ENCODE measurements at regions not wholly inside any gene's neighbourhood (a gene's known extent, or its start where the extent isn't known, plus 50 kb on each side); places are given as distances from the start of the nearest gene placed in this dataset.

DNA sequence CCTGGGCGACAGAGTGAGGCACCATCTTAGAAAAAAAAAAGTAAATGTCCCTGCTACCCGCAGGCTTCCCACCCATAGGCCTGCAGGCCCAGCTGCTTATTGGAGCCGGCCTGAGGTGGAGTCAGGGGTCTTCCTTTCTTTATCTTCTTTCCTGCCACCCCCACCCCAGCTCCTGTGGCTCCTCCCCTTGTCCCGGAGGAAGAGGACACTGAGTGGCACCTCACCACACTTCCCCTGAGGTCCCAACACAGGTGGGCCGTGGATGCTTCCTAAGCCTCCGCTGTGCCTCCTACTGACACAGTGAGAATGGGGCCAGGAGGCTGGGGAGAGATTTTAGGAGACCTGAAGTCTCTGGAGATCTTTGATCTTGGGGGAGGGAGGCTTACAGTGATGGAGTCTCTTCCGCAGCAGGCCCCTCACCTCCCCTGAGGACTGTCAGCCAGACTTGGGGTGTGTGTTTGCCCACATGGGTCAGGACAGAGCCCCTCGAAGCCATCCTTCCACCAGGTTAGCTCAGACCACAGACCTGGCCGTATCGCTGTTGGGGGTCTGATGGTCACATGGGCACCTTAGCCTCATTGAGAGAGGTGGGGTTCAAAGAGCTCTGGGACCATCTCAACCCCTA is 135.4 kb upstream of the IER5L start:
- TF ChIP-seq, protein P1, sequence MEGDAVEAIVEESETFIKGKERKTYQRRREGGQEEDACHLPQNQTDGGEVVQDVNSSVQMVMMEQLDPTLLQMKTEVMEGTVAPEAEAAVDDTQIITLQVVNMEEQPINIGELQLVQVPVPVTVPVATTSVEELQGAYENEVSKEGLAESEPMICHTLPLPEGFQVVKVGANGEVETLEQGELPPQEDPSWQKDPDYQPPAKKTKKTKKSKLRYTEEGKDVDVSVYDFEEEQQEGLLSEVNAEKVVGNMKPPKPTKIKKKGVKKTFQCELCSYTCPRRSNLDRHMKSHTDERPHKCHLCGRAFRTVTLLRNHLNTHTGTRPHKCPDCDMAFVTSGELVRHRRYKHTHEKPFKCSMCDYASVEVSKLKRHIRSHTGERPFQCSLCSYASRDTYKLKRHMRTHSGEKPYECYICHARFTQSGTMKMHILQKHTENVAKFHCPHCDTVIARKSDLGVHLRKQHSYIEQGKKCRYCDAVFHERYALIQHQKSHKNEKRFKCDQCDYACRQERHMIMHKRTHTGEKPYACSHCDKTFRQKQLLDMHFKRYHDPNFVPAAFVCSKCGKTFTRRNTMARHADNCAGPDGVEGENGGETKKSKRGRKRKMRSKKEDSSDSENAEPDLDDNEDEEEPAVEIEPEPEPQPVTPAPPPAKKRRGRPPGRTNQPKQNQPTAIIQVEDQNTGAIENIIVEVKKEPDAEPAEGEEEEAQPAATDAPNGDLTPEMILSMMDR (IDR thresholded peaks at IDR 0.05; ENCODE audit: low read depth, low read length): no peak
- no peak for DNase-seq (ENCODE audit: extremely low read depth, low read depth)

DNA sequence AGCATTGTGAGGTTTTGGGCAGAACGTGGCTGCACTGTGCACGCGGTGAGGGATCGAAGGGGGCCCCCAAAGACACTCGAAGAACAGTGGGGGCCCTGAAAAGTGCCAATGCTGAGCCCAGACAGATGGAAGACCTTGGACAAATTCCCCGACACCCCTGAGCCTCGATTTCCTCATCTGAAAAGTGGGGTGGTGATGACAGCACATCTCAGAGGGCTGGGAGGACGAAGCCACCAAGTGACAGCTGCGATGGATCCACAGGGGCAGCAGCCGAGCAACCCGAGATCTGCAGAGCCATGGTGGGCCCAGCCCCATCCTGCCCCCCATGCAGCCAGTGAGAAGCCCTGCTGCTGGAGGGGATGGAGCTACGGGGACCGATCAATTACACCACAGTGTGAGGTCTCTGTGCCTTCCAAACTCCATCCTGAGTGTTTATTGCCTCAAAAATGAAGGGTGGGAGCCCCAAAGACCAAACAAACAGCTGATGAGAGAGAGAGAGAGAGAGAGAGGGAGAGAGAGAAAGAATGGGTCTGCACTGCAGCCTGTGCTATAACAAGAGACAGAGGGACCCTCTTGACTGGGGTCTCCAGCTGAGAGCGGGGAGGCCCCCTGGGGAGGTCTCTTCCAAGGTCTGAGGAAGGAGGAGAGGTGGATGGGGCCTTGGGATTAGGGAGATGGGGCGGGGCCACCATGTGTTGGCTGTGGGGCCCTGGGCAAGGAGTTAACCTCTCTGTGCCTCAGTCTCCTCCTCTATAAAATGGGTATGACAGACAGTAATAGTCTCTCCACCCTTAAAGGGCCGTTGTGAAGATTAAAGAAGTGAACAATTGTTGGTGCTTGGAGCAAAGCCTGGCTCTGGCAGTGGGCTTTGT is 134.4 kb upstream of the IER5L start:
- TF ChIP-seq, protein P1 (IDR thresholded peaks at IDR 0.05; ENCODE audit: low read depth, low read length): no peak

DNA sequence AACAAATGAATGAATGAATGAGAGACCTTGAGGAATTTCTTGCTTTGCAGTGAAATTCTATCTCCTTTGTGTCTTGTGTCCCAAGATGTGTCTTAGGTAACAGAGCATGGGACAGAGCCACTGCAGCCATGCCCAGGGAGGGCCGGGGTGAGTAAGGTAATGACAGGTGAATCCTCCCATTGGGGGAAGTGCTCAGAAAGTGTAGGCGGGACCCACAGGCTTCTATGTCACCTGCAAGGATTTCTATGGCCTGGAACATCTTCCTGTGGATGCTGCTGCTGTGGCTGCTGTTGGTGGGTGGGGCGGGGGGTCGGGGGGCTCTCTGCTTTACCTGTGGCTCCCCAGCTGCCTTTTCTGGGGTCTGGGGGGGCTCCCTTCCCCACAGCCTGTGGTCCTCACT is 133.6 kb upstream of the IER5L start:
- no peak for DNase-seq (ENCODE audit: extremely low read depth, low read depth)

More for the DNA sequence above, 134.4 kb upstream of the IER5L start:
- no peak for DNase-seq (ENCODE audit: extremely low read depth, low read depth)

DNA sequence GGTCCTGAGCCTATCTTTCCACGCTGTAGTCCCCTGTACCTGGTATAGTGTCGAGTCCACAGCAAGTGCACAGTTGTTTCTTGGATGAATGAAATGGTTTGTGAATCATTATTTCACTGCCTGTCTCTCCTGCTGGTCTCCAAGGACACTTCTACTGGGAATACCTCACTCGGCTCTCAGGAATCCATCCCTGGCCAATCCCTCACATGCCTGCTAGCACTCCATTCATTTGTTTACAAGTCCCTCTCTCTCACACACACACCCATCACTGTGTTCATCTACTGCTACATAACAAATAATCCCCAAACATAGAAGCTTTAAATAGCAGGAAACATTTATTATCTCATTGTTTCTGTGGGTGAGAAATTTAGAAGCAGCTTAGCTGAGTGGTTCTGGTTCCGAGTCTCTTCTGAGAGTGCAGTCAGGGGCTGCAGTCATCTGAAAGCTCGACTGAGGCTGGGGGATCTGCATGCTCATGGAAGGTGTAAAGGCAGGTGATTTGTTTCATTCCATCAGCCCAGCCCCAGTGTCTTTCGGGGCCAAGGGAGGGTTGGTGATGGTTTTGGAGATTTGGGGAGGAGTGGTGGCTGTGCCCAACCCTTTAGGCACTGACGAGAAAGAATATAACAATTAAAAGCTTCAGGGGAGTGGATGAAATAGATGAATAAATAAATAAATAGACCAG is 132.7 kb upstream of the IER5L start:
- no peak for DNase-seq (ENCODE audit: extremely low read depth, low read depth)

More for the DNA sequence above, 133.6 kb upstream of the IER5L start:
- TF ChIP-seq, protein P1 (IDR thresholded peaks at IDR 0.05; ENCODE audit: low read depth, low read length): no peak

DNA sequence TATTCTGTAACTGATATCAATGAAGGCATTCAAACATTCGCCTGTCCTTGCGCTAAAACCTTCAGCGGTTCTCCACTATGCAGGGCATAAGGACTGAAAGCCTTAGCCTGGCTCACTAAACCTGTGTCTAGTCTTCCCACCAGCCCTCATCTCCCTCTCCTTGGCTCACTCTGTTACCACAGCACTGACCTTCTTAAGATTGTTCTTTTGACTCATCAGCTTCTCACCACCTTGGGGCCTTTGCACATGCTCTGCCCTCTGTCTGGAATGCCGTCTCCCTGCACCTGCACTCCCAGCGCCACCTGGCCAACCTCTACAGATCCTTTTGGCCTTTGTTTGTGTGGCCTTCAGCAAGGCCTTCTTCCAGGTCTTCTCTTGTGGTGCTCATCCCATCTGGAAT is 131.8 kb upstream of the IER5L start:
- no peak for DNase-seq (ENCODE audit: extremely low read depth, low read depth)
- TF ChIP-seq, protein P1 (IDR thresholded peaks at IDR 0.05; ENCODE audit: low read depth, low read length): no peak

More for the DNA sequence above, 132.7 kb upstream of the IER5L start:
- TF ChIP-seq, protein P1 (IDR thresholded peaks at IDR 0.05; ENCODE audit: low read depth, low read length): no peak

DNA sequence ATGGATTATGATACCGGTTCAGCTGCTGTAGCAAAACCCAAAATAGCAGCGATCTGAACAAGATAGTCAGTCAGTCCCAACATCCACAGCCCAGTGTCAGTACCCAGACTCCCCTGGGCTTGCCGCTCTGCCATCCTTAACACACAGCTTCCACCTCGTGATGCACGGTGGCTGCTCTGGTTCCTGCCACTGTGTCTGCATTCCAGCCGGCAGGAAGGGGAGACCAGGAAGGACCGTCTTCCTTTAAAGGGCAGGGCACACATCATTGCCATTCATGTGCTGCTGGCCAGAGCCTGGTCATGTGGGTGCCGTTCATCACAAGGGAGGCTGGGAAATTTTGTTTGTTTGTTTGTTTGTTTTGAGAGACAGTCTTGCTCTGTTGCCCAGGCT is 131.0 kb upstream of the IER5L start:
- TF ChIP-seq, protein P1 (IDR thresholded peaks at IDR 0.05; ENCODE audit: low read depth, low read length): no peak
- no peak for DNase-seq (ENCODE audit: extremely low read depth, low read depth)

All from AG09319 (cell line).